BJ (cell line): ENCODE measurements at regions not wholly inside any gene's neighbourhood (a gene's known extent, or its start where the extent isn't known, plus 50 kb on each side); places are given as distances from the start of the nearest gene placed in this dataset.

ENCODE experiments used
- CTCF ChIA-PET: fragments of 350-600 bp; formaldehyde crosslinking; extraction: SDS; loops from one replicate; lab custom pipeline; 2021; ENCODE audit warnings: antibody characterized with exemption, inconsistent platforms; lab: Yijun Ruan, JAX
- POLR2A ChIA-PET: fragments of 300-600 bp; sonication (Branson Sonifier 250); formaldehyde crosslinking; extraction: SDS; loops from one replicate; lab custom pipeline; 2021; ENCODE audit warnings: antibody characterized with exemption; lab: Charles Lee
- DNase-seq: peaks from one replicate; pipeline ENCODE4 v3.0.0-alpha.2; 2011; ENCODE audit warnings: low read depth
- H3K27me3 ChIP-seq: 2 replicates; pipeline ENCODE4 v1.6.0; 2011; ENCODE audit warnings: low read length; ENCODE audit not compliant: control insufficient read depth, insufficient read depth
- H3K36me3 ChIP-seq: 2 replicates; pipeline ENCODE4 v1.5.1; 2011; ENCODE audit warnings: low read length; ENCODE audit not compliant: control insufficient read depth, insufficient read depth
- H3K4me3 ChIP-seq: 2 replicates; pipeline ENCODE4 v1.5.1; 2011; ENCODE audit warnings: low read depth, mild to moderate bottlenecking, control low read depth, low read length
- TF ChIP-seq, protein P1 (sequence below): IDR thresholded peaks from 2 replicates; pipeline ENCODE4 v1.5.1; 2011; ENCODE audit warnings: low read depth, mild to moderate bottlenecking, control low read depth, inconsistent platforms, low read length, moderate library complexity; ENCODE audit not compliant: insufficient read depth

DNA sequence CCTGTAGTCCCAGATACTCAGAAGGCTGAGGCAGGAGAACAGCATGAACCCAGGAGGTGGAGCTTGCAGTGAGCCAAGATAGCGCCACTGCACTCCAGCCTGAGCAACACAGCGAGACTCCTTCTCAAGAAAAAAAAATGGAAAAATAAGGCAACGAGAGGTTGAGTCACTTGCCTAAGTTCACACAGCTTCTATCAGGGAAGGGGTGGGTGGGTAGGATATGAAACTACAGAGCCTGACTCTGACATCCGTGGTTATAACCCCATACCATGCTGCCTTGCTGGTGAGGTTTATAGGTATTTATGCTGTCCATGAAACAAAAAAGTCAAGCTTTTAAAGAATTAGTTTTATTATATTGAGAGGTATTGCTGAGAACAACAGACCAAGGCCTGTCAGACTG is 61.5 kb upstream of the RAB4A start:
- no peak for DNase-seq

DNA sequence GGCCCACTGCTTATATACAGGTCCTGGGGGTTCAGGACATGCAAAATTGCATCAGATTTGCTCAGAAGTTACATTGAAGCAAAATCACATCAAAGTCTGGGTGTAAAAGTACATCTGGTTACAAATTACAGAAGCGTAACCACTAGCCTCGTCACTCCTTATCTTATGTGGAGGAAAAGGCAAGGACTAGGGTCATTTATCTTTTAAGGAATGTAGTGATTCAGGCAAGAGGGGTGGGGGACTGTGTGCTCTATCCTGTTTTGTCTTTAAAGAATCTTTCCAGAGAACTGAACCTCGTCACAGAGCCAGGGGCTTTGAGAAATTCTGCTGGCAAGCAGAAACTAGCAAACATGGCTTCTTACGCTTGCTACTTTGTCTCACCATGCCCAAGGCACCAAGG is 61.1 kb upstream of the RAB4A start:
- ChIA-PET POLR2A (no interaction called here), CTCF (interaction anchor here (0.9 kb wide), 1 partner anchor 58 kb away, joined by 3 read pairs; no protein-coding TSS in a partner anchor)
- no peak for DNase-seq
- Histone ChIP-seq H3K4me3 (no peak overlapping the region), H3K27me3 (peaks cover 2% of the 10 kb centered on the region; the same call in 1 of the 2 replicates), H3K36me3 (no peaks in the 10 kb centered on the region)
- TF ChIP-seq, protein P1, sequence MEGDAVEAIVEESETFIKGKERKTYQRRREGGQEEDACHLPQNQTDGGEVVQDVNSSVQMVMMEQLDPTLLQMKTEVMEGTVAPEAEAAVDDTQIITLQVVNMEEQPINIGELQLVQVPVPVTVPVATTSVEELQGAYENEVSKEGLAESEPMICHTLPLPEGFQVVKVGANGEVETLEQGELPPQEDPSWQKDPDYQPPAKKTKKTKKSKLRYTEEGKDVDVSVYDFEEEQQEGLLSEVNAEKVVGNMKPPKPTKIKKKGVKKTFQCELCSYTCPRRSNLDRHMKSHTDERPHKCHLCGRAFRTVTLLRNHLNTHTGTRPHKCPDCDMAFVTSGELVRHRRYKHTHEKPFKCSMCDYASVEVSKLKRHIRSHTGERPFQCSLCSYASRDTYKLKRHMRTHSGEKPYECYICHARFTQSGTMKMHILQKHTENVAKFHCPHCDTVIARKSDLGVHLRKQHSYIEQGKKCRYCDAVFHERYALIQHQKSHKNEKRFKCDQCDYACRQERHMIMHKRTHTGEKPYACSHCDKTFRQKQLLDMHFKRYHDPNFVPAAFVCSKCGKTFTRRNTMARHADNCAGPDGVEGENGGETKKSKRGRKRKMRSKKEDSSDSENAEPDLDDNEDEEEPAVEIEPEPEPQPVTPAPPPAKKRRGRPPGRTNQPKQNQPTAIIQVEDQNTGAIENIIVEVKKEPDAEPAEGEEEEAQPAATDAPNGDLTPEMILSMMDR: no peak

More for the DNA sequence above, 61.5 kb upstream of the RAB4A start:
- Histone ChIP-seq H3K4me3 (no peak overlapping the region), H3K27me3 (peaks cover 2% of the 10 kb centered on the region; the same call in 1 of the 2 replicates), H3K36me3 (no peaks in the 10 kb centered on the region)
- ChIA-PET CTCF (no interaction called here), POLR2A (no interaction called here)
- TF ChIP-seq, protein P1: no peak

DNA sequence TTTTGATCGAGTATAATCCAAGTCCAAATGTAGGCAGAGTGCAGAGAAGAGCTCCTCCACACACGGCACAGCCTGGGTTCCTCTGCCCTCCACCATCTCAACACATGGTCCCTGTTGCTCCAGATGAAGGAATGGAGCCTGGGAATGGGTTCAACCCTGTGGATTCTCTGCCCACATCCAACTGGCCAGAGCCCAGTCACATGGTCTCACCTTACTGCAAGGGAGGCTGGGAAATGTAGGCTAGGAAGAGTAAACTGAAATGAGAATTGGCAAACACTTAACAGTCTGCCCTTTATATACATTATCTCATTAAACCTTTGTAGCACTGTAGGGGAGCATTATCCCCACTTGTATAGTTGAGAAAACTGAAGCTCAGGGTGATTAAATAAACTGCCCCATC is 60.1 kb upstream of the RAB4A start:
- DNase-seq: no peak
- Histone ChIP-seq H3K36me3 (no peaks in the 10 kb centered on the region), H3K4me3 (no peak overlapping the region), H3K27me3 (peaks cover 2% of the 10 kb centered on the region; the same call in 1 of the 2 replicates)
- TF ChIP-seq, protein P1: no peak
- CTCF ChIA-PET: interaction anchor here (0.9 kb wide), 1 partner anchor 59 kb away, joined by 3 read pairs; no protein-coding TSS in a partner anchor
- POLR2A ChIA-PET: no interaction called here

DNA sequence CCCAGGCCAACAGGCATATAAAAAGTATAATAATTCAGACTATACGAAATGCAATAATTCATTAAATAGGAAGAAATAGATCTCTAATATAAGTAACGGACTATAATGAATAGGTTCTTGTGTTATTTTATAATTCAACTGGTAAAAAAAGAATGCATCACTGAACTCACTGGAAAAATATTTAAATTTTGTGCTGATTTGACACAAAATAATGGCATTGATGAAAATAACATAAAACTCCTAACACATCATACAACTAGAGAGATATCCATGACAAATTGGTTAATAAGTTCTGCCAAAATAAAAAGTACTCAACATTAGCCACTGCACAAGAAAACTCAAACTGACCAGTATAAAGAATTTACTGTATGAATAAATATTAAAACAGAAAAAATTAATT is 57.1 kb upstream of the RAB4A start:
- POLR2A ChIA-PET: no interaction called here
- Histone ChIP-seq H3K27me3 (peaks cover 3% of the 10 kb centered on the region; the same call in 1 of the 2 replicates), H3K4me3 (no peak overlapping the region), H3K36me3 (no peaks in the 10 kb centered on the region)
- DNase-seq: no peak
- CTCF ChIA-PET: interaction anchor here (1.2 kb wide), 1 partner anchor 14 kb away, joined by 6 read pairs; no protein-coding TSS in a partner anchor
- TF ChIP-seq, protein P1: no peak

DNA sequence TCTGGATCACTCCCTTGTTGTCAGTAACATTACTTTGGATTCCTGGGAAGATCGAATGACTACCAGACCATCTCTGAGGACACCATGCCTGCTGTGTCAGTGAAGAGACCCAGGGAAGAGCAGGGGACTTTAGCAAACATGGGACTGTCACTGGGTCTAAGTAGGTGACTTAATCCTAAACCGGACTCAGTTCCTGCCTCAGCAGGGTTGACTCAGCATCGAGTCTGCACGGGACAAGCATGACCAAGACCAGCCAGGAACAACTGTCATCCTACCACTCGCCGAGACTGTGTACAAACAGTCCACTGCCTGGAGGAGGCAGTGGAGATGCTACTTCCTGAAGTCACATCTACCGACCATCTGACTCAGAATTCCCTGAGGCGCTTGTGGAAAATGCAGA is 53.2 kb upstream of the RAB4A start:
- ChIA-PET POLR2A (no interaction called here), CTCF (interaction anchor here (1.0 kb wide), 1 partner anchor 10 kb away, joined by 3 read pairs; no protein-coding TSS in a partner anchor)
- DNase-seq: no peak
- Histone ChIP-seq H3K27me3 (peaks cover 3% of the 10 kb centered on the region; the same call in 1 of the 2 replicates), H3K36me3 (no peaks in the 10 kb centered on the region), H3K4me3 (no peak overlapping the region)
- TF ChIP-seq, protein P1: no peak
